Activated T-cell treated with anti-CD3 and anti-CD28 coated beads for 48 hours (primary cell): ENCODE measurements at regions not wholly inside any gene's neighbourhood (a gene's known extent, or its start where the extent isn't known, plus 50 kb on each side); places are given as distances from the start of the nearest gene placed in this dataset.

Experiments
- DNase-seq: peaks from one replicate; pipeline ENCODE4 v3.0.0-alpha.2; 2020; ENCODE audit warnings: low read depth

DNA sequence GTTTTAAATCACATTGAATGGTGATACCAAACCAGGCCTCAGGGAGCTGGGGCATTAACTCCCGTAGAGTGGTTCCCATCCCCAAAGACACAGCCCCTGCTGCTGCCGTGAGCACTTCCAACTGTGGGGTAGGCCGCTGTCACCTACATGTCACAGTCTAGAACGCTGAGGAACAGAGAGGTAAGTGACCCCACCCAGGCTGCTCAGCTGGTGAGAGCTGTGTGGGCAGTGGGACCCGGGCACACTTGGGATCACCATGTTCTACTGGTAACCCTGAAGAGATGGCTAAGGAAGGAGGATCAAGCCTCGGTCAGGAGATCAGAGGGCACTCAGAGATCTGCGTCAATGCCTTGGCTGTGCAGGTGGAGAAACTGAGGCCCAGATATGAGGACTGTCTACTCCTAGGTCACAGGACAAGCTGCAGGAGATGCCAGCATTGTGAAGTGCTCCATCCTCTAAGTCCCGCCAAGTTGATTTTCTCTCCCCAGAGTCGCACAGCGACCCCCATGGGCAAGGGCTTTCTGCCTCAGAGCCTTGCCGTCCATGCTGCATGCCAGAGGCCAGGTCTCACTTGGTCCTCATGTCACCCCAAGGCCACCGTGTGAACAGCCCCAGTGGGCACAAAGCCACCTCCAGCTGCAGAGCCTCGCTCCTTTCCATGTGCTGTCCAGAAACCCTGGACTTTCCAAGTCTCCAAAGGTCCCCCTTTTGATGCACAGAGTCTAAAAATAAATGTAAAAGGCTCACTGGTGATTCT is 144.2 kb upstream of the OTOS start:
- DNase-seq, result no peak

DNA sequence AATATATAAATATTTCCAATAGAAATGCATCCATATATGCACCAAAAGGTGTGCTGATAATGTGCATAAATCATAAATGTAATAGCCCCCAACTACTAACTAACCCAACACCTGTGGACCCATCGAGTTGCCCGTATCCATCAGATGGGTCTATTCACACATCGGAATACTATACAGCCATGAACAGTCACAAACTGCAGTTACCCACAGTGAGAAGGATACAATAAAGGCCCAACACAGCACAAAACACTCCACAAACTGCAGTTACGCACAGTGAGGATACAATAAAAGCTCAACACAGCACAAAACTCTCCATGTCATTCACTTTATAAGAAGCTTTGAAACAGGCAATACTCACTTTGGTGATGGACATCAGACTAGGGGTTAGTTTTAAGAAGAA is 145.3 kb upstream of the OTOS start:
- no peak for DNase-seq

DNA sequence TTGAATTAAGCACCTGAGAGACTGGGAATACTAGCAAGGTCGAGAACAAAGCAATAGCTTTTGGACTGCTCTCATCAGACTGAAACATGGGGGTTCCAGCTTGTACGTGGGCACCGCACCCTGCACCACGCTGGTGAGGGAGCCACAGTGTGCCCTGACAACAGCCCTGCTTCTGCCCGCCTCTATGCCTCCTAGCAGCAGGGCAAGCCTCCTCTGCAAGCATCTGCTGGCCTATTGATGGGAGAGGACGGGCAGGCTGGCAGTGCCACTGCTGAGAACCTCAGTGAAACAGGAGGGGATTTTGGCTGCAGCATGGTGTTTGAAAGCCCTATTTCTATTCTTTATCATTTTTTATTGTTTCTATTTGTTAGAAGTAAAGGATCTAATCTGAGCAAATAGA is 146.1 kb upstream of the OTOS start:
- DNase-seq, result no peak

DNA sequence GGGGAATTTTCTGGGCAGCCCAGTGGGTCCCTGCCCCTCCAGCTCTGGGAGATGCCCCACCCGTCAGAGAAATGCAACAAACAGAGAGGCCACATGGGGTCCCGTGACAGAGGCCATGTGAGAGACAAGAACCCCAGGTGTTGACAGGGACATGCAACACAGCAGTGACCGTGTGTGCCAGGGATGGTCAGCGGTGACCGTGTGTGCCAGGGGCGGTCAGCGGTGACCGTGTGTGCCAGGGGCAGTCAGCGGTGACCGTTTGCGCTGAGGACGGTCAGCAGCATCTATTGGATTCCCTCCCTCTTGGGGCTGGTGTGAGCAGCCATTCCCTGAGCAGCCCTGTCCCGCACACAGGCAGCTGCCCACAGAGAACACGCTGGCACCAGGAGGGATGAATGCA is 146.6 kb upstream of the OTOS start:
- DNase-seq, result no peak

DNA sequence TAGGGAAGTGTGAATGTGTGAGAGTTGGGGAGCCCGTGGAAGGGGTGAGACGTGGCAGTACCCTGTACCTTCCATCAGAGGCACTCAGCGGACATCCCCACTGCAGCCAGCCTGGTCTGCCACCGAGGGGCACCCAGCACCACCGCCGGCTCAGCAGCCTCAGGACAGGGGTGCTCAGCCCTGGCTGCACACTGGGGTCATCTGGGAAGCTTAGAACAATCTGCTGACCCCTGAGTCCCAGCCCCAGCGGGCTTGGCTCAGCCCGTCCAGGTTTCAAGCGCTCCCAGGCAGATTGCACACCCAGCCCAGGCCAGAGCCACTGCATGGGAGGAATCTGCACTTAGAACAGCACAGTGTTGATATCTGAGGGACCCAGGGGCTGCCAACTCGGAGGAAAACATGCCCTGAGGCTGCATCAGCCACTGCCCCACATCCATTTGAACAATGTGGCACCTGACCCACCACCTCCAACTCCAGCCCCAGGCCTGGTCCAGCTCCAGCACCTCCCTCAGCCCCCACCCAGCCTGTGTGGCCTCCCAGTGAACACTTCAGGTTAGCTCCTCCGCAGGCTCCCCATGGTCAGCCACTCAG is 147.1 kb upstream of the OTOS start:
- no peak for DNase-seq

DNA sequence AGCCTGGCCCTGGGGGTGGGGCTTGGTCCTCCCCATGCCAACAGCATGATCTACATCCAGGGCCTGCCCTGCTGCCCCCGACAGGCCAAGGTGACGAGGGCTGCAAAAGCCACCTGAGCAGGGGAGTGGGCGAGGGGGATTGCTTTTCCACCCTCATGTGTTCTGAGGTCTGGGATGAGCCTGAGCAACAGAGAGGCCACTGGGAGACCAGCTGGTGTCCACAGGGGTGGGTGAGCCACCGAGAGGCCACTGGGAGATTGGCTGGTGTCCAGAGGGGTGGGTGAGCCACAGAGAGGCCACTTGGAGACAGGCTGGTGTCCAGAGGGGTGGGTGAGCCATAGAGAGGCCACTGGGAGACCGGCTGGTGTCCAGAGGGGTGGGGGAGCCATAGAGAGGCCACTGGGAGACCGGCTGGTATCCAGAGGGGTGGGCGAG is 147.4 kb upstream of the GPC1 start:
- DNase-seq, result no peak

DNA sequence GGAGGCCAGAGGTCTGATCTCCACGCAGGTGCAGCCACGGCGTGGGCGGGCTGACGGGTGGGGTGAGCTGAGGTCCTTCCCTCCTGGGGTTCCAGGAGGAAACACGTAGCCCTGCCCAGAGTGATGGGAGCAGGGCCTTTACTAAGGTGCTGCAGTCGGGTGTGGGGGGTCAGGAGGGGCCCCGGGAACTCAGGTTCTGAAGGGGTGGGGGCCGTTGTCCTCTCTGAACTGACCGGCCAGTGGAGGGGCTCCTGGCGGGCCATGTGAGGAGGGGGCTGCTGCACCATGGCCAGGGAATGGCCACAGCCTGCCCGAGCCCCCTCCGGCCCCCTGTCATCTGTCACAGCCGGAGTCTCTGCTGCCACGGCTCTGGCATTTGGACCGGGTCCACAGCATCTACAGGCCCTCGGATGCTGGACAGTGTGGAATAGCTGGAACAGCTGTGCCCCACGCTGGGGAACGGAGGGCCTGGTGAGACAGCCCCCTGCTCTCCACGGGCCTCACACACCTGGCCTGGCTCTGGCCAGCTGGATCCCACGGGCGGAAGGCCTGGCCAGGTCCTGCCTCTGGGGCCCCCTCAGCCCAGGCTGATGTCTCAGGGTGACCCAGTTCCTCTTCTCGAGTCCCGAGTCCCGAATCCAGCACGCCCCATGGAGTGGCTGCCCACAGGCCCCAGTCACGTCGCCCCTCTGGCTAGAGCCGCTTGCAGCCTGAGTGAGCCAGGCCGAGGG is 145.6 kb upstream of the GPC1 start:
- no peak for DNase-seq

DNA sequence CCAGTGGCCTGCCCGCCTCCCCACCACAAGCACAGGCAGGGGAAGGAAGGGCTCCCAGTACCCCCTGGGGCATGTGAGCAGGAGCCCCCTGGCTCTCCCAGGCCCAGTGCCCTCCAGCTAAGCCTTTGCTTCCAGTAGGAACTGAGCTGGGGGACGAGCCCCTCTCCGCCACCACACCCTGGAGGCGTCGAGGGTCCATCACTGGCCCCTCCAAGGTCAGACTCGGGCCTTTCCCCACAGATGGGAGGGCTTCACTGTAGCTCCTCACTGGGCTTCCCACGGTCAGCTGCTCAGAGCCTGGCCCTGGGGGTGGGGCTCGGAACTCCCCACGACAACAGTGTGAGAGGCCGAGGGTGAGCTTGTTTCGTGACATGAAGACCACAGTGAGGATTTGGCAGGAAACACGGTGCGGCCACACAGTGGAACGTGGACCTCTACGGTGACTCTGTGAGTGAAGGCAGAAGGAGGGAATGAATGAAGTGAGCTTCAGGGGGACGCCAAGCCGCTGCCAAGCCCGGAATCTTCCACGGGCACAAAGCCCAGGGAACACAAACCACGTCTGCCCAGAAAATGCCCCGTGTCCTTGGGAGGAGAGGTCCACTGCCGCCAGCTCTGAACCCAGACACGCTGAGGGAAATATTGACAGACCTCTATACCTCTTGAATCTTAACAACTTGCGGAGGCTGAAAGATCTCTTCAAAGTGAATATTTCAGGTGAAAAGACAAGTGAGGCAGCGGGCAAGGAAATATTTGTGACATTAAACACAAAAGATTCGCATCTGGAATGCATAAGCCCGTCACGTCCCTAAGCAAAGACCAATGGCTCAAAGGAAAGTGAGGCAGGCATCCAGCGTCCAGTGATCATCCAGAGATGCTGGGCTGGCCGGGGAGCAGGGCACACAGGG is 144.8 kb upstream of the GPC1 start:
- DNase-seq, result no peak

DNA sequence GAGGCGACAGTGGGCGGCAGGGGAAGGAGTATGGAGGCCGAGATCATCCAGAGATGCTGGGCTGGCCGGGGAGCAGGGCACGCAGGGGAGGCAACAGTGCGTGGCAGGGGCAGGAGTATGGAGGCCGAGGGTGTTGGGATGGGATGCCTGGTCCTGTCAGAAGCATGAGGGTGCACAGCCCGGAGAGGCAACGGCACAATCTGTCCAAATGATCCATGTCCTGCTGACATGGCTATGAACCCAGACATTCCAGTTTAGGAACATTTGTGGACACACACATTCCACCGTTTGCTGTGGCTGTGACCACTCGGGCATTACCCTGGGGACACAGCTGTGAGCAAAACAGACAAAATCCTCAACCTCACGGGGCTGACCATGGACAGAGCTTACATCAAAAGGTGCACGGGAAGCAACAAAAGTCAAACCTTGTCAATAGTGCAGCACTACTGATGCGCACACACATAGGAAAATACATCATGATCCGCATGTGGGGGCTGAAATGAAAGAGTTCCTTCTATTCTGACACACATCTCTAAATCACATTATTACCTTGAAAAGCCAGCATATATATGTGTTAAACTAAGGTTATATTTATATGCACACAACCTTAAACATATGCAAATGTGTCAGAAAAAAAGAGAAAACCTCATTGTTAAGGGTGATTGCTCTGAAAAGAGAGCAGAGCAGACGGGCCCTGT is 144.0 kb upstream of the GPC1 start:
- no peak for DNase-seq

DNA sequence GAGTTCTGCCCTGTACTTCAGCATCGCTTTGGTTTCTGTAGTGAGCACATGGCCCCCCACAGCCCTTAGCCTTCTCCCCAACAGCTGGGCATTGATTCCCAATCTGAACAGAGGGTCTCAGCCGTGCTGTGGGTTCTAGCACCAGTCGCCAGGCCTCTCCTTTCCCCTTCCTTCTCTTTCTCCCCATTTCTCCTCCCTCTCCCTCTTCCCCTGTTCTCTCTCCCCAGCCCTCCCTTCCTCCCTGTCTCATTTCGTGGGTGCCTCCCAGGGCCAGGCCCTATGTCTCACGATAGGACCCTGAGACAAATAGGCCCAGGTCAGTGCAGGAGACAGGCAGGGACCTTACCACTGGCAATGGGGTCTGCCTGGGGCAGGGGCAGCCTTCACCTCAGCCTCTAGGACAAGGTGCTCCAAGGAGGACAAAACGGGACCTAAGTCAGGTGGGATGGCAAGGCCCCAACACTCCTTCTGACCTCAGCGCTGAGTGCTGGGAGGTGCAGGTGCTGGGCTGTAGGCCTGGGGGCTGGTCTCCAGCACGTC is 143.4 kb upstream of the GPC1 start:
- DNase-seq, result no peak

DNA sequence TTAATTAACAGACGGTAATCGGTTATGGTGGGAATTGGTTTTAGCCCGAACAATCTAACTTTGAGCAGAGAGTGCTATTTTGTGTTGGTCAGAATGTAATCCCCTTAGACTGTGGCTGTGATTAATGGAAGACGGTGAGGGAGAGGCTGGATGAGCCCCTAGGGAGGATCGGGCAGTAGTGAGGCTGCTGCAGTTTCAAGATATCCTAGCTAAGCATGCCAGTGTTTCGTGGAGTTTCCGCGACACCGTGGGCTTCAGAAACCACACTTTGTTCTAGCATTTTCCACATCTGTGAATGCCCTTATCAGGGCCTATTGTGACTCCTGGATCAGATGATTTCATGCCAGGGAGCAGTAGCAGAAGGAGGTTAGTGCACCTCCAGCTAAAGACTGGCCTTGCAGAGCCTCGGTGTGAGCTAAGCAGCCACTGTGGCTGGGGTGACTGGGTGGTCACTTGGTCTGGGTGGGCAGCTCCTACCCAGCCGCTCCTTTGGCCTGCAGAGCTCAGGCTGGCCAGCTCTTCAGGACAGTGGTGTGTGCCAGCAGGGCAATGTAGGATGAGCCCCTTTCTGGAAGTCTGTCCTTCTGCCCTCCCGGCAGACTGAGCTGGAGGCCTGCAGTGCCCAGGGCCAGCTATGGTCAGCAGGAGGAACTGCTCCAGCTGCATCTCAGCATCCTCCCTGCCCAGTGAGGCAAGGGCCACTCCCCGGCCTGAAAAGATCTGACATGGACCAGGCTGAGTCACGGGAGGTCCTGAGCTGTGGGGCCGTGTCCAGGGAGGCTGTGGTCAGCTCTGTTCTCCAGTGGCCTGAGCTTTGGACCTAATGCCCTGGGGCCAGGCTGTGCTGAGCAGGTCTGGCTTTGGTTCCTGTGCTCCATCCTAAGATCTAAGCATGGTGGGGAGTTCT is 142.6 kb upstream of the GPC1 start:
- DNase-seq, result no peak

DNA sequence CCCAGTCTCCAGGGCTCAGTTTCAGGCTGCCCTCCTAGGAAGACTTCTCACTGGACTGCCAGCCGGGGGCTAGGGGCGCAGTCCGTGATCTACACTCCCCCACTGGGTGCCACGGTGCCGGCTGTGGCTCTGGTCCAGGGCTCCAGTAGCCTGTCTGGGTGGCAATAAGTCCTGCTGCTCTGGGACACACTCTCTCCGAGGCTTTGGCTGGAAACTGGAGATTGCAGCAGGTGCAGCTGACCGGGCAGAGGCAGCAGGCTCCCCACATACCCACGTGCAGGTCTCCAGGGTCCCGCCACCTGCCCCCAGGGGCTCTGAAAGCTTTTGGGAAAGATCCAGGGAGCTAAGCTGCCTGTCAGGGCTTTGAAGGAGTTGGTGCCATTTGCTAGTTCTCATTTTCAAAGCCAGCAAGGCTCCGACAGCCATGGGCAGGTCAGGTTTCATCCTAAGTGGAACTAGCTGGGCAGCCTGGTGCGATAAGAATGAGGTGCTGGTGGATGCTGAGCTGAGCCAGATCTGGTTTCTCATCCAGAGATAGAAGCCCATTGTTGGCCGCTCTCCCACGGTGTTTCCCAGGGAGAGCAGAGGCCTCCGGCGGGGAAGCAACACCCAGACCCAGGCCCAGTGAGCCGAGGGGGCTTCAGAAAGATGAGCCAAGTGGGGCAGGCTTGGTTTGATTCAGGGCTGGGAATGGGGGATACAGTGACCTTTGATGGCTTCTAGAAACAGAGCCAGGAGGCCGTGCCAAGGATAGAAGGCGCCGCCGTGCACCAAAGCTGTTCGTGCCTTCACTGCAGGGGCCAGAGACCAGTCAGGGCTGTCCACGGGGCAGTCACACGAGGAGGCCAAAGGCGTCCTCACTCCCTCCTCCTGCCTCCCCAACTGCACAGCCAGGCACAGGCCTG is 141.7 kb upstream of the GPC1 start:
- DNase-seq, result no peak

DNA sequence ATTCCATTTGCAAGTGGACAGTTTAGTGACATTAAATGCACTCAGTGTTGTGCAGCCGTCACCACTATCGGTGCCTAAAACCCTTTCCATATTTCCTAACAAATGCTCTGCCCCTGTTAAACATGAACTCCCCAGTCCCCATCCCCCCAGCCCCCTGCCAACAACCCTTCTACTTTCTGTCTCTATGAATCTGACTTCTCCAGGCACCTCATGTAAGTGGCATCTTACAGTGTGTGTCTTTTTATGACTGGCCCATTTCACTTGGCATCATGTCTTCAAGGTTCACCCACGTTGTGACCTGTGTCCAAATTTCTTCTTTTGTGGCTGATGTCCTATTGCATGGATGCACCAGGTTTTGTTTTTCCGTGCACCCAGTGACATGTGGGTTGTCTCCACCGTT is 140.9 kb upstream of the GPC1 start:
- no peak for DNase-seq

DNA sequence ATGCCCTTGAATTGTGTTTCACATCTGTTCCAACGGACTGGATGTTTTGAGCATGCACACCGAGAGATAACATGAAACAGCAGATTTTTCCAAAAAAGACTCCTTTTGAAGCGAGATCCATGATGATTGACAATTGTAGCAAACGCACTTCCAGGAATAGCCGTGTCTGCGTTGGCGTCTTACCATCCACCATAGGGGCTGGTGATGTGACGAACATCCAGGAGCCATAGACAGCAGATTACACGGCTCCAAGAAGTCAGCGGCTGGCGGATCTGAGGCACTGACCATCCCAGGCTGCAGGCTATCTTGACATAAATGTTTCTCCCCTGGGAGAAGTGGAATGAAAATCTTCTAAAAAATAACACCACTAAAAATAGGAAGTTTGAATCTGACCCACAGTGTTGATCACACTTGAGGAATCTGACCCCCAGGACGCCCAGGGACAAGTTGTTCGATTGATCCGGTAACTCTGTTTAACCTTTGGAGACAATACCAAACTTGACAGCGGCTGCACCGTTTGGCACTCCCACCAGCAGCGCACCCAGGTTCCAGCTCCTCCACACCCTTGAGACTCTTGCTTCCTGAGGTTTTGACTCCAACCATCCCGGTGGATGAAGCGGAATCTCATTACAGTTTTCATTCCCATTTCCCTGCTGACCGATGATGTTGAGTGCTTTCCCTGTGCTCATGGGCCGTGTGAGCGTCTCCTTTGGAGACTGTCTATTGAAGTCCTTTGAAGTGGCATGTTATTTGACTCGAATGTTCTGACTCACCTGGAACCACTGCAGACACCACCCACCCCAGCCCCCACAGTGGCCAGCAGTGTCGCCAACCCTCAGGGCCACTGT is 140.0 kb upstream of the GPC1 start:
- no peak for DNase-seq

DNA sequence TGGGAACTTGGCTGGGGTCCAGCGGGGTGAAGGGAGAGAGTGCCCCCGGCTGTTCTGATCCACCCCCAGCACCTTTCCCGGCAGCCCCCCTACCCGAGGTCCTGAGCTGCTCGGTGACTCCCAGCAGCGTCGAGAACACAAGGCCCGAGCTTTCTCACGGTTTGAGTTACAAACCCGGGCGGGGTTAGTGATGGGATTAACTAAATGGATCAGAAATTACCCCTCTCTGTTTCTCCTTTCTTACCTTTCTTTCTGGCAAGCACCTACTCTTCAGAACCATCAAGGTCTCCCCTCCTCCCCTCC is 139.4 kb upstream of the GPC1 start:
- no peak for DNase-seq

DNA sequence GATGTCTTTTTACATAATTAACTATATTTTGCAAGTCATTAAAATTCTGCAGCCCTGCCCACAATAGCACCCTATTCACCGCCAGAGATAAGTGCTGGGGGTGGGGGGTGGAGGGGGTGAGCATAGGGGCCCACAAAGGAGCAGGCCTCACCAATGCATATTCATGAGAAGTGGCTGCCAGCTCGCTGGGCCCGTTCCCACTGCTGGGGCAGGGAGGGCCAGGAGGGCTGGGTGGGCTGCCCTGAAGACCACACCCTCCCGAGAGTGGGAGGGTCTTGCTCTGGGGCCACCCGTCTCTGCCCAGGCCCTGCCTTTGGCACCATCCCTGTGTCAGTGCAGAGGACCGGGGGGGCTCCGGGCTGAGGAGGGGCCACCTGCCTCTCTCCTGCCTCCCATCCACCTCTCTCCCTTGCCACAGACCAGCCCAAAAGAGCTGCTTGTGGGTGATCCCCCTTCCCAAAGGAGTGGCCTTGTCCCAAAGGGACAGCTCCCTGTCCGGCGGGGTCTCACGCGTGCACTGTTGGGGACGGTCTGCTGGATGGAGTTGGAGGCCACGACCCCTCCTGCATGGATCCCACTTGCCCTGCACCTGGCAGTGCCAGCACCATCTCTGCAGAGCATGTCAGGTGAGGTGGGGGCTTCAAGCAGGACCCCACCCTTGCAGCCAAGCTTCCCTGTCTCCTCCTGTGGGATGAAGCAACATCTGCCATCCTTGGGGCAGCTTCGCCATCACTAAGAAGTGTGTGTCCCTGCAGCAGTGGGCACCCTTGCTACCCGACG is 138.8 kb upstream of the GPC1 start:
- DNase-seq, result no peak

DNA sequence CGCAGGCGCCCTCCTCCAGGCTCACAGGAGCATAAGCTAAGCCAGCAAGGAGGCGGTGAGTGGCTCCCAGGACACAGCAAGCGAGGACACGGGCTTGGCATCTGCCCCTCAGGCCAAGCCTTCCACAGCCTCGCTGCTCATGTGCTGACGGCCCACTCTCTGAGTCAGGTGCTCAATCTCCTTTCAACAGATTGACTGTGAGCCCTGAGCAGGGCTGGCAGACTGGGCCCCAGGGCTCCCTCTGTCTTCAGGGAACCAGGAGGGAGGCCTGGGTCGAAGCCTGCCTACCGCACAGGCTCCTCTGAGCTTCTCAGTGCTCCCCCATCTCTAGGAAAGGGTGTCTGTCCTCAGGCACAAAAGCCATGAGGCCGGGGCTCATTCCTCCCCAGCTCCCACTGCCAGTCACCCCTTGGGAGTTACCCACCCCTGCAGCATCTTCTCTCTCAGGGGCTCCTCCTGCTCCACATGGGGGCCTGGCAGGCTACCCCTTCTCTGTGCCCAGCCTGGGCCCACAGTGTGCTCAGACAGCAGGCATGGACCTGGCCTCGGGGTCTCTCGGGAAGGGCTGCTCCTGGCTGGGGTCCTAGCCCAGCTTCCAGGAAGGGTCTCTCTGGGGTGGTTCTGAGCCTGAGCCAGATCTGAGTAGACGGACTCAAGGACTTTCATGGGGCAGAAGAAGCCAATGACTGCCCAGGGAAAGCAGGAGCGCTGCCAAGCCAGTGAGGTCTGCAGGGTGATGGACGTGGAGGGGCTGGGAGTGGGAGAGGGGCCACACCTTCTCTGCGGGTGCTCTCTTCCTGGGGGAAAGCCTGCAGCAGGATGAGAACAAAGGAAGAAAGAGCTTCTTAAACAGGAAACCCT is 138.0 kb upstream of the GPC1 start:
- no peak for DNase-seq
